A204.1 (cell line): ENCODE measurements at regions not wholly inside any gene's neighbourhood (a gene's known extent, or its start where the extent isn't known, plus 50 kb on each side); places are given as distances from the start of the nearest gene placed in this dataset.

Experiments
- FAIRE-seq: peaks from 2 replicates; lab custom pipeline; 2012; peaks lifted over from hg19 to GRCh38; lab: Jason Lieb, UNC

GRCh38 chr12:78406828-78407227, 457.7 kb upstream of the SYT1 start:
- no peak for FAIRE-seq

GRCh38 chr12:78407722-78408121, 456.9 kb upstream of the SYT1 start:
- FAIRE-seq = no peak

GRCh38 chr12:78414071-78414470, 450.5 kb upstream of the SYT1 start:
- FAIRE-seq = no peak

- FAIRE-seq = no peak
Measured at GRCh38 chr12:78418919-78419318, 445.7 kb upstream of the SYT1 start.

GRCh38 chr12:78419513-78419912, 445.1 kb upstream of the SYT1 start:
- no peak for FAIRE-seq

- no peak for FAIRE-seq
Measured at GRCh38 chr12:78420991-78421390, 443.6 kb upstream of the SYT1 start.

GRCh38 chr12:78430551-78430950, 434.0 kb upstream of the SYT1 start:
- no peak for FAIRE-seq

GRCh38 chr12:78431931-78432330, 432.6 kb upstream of the SYT1 start:
- FAIRE-seq = no peak

GRCh38 chr12:78439666-78440065, 424.9 kb upstream of the SYT1 start:
- no peak for FAIRE-seq

- FAIRE-seq = no peak
Measured at GRCh38 chr12:78441737-78442453, 422.7 kb upstream of the SYT1 start.

GRCh38 chr12:78442454-78442801, 422.1 kb upstream of the SYT1 start:
- no peak for FAIRE-seq

- no peak for FAIRE-seq
Measured at GRCh38 chr12:78446555-78446954, 418.0 kb upstream of the SYT1 start.

- FAIRE-seq = no peak
Measured at GRCh38 chr12:78447373-78447772, 417.2 kb upstream of the SYT1 start.

- FAIRE-seq = no peak
Measured at GRCh38 chr12:78448692-78449091, 415.9 kb upstream of the SYT1 start.

- FAIRE-seq = no peak
Measured at GRCh38 chr12:78455991-78456390, 408.6 kb upstream of the SYT1 start.

- no peak for FAIRE-seq
Measured at GRCh38 chr12:78457938-78458337, 406.6 kb upstream of the SYT1 start.

- no peak for FAIRE-seq
Measured at GRCh38 chr12:78470354-78471195, 394.0 kb upstream of the SYT1 start.

GRCh38 chr12:78473136-78473535, 391.4 kb upstream of the SYT1 start:
- FAIRE-seq = no peak

- no peak for FAIRE-seq
Measured at GRCh38 chr12:78473561-78473960, 391.0 kb upstream of the SYT1 start.

GRCh38 chr12:78483767-78484315, 380.7 kb upstream of the SYT1 start:
- no peak for FAIRE-seq

GRCh38 chr12:78489990-78490389, 374.6 kb upstream of the SYT1 start:
- FAIRE-seq = no peak

- no peak for FAIRE-seq
Measured at GRCh38 chr12:78490861-78491260, 373.7 kb upstream of the SYT1 start.

GRCh38 chr12:78494911-78495310, 369.7 kb upstream of the SYT1 start:
- no peak for FAIRE-seq

GRCh38 chr12:78501825-78502224, 362.7 kb upstream of the SYT1 start:
- FAIRE-seq = no peak
